ENCODE measurements at regions not wholly inside any gene's neighbourhood (a gene's known extent, or its start where the extent isn't known, plus 50 kb on each side); places are given as distances from the start of the nearest gene placed in this dataset.

- intact Hi-C loops (cut with DNase I; ENCODE audit: low total_unique reads): no loop called here
- 51 to 53% methylated on average over 8 of the region's 8 CpGs for WGBS, 2 donors
- H3K4me3 ChIP-seq (ENCODE audit: low read depth, poor library complexity, severe bottlenecking): no peak overlapping the region
- peak; percentile 17 to 70 for DNase-seq (ENCODE audit: low spot score in 2 of 2)
- TF ChIP-seq, protein P1, sequence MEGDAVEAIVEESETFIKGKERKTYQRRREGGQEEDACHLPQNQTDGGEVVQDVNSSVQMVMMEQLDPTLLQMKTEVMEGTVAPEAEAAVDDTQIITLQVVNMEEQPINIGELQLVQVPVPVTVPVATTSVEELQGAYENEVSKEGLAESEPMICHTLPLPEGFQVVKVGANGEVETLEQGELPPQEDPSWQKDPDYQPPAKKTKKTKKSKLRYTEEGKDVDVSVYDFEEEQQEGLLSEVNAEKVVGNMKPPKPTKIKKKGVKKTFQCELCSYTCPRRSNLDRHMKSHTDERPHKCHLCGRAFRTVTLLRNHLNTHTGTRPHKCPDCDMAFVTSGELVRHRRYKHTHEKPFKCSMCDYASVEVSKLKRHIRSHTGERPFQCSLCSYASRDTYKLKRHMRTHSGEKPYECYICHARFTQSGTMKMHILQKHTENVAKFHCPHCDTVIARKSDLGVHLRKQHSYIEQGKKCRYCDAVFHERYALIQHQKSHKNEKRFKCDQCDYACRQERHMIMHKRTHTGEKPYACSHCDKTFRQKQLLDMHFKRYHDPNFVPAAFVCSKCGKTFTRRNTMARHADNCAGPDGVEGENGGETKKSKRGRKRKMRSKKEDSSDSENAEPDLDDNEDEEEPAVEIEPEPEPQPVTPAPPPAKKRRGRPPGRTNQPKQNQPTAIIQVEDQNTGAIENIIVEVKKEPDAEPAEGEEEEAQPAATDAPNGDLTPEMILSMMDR (IDR thresholded peaks at IDR 0.05): no peak
- no peak for TF ChIP-seq POLR2A (IDR thresholded peaks at IDR 0.05)
These were observed 137.5 kb upstream of the SLC24A3 start for GRCh38 chr20:19074828-19075516.

DNA sequence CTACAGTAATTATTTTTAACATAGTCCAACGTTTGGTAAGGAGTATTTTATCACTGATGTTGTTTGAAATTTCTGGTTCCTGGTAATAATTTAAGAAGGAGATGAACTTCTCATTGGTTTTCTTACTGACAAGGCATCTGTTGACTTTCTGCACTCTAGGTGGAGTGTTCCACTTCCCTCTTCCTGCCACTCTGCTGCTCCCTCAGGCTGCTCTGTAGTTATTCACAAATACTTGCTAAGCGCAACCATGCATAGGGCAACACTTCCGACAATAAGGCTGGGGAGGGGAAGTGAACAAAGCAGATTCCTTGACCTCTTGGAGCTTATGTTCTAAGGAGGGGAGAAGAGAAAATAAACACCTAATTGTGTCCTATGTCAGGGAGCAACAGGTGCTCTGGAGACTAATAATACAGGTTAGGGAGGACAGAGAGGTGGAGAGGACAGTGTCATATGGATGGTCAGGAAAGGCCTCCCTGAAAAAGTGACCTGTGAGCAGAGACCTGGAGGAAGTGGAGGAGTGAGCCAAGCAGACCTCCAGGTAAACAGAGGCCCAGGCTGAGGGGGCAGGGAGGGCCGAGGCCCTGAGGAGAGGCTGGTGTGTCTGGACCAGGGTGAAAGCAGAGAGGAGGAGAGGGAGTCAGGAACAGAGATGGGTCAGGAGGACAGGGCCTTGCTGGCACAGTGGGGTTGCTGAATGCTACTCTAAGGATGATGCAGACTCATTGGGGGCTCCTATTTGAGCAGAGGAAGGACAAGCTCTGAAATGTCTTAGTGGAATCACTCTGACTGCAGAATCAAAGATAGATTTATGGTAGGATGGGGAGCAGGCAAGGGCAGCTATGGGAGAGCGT, 134.8 kb upstream of the SLC24A3 start:
- TF ChIP-seq, protein P1 (IDR thresholded peaks at IDR 0.05): no peak
- TF ChIP-seq POLR2A (IDR thresholded peaks at IDR 0.05): no peak
- 83 to 84% methylated on average over 5 of the region's 5 CpGs for WGBS, 2 donors
- no peak overlapping the region for H3K4me3 ChIP-seq (ENCODE audit: low read depth, poor library complexity, severe bottlenecking)
- DNase-seq (ENCODE audit: low spot score in 2 of 2): no peak
- intact Hi-C loops (cut with DNase I; ENCODE audit: low total_unique reads): no loop called here

GRCh38 chr20:19078448-19079373, 133.7 kb upstream of the SLC24A3 start:
- intact Hi-C loops (cut with DNase I; ENCODE audit: low total_unique reads): no loop called here
- 92 to 93% methylated on average over 7 of the region's 7 CpGs for WGBS, 2 donors
- DNase-seq (ENCODE audit: low spot score in 2 of 2): no peak
- no peak for TF ChIP-seq POLR2A (IDR thresholded peaks at IDR 0.05)
- TF ChIP-seq, protein P1 (IDR thresholded peaks at IDR 0.05): no peak
- no peak overlapping the region for H3K4me3 ChIP-seq (ENCODE audit: low read depth, poor library complexity, severe bottlenecking)

GRCh38 chr20:19079536-19080299, 132.7 kb upstream of the SLC24A3 start:
- no peak for DNase-seq (ENCODE audit: low spot score in 2 of 2)
- WGBS, 2 donors: 63% methylated on average over 10 of the region's 10 CpGs
- TF ChIP-seq POLR2A (IDR thresholded peaks at IDR 0.05): no peak
- TF ChIP-seq, protein P1 (IDR thresholded peaks at IDR 0.05): no peak
- no peak overlapping the region for H3K4me3 ChIP-seq (ENCODE audit: low read depth, poor library complexity, severe bottlenecking)
- intact Hi-C loops (cut with DNase I; ENCODE audit: low total_unique reads): no loop called here

GRCh38 chr20:19081937-19082336, 130.5 kb upstream of the SLC24A3 start:
- 75 to 100% methylated on average over 1 of the region's 1 CpG for WGBS, 2 donors

More at GRCh38 chr20:19081937-19082336, 130.5 kb upstream of the SLC24A3 start:
- intact Hi-C loops (cut with DNase I; ENCODE audit: low total_unique reads): no loop called here
- no peak overlapping the region for H3K4me3 ChIP-seq (ENCODE audit: low read depth, poor library complexity, severe bottlenecking)
- DNase-seq (ENCODE audit: low spot score in 2 of 2): no peak
- no peak for TF ChIP-seq POLR2A (IDR thresholded peaks at IDR 0.05)
- TF ChIP-seq, protein P1 (IDR thresholded peaks at IDR 0.05): no peak

All from lower leg skin (tissue), 4 donors.